Stimulated activated naive B cell treated with anti-CD40 and anti-IgM and Interleukin-4, amounts not matched to agents 10 μg/mL and 1 μg/mL and 100 μg/mL, for 72 hours (primary cell): ENCODE measurements at regions not wholly inside any gene's neighbourhood (a gene's known extent, or its start where the extent isn't known, plus 50 kb on each side); places are given as distances from the start of the nearest gene placed in this dataset.

Experiments used
- ATAC-seq, 2 donors: fragments of 150-1000 bp; cut with Tn5 transposase; replicated peaks; 2 replicates each; pipeline ENCODE4 v1.10.0; 2021; ENCODE audit warnings: moderate library complexity in 1 of 2
- DNase-seq: peaks from one replicate; pipeline ENCODE4 v3.0.0; 2021
- H3K27ac Mint-ChIP-seq: one replicate; pipeline ENCODE4 v1.8.0; 2022; ENCODE audit warnings: mild to moderate bottlenecking, mixed read lengths
- H3K27me3 Mint-ChIP-seq, 2 donors: one replicate each; pipeline ENCODE4 v1.8.0; 2022; ENCODE audit warnings: mixed read lengths in 2 of 2
- H3K36me3 Mint-ChIP-seq, 2 donors: one replicate each; pipeline ENCODE4 v1.8.0; 2022; ENCODE audit warnings: mixed read lengths in 2 of 2, mild to moderate bottlenecking in 1 of 2
- H3K4me1 Mint-ChIP-seq, 2 donors: one replicate each; pipeline ENCODE4 v1.8.0; 2022; ENCODE audit warnings: mixed read lengths in 2 of 2, mild to moderate bottlenecking in 1 of 2
- H3K4me3 Mint-ChIP-seq, 2 donors: one replicate each; pipeline ENCODE4 v1.8.0; 2022; ENCODE audit warnings: mild to moderate bottlenecking in 2 of 2, mixed read lengths in 2 of 2, moderate library complexity in 1 of 2
- H3K9me3 Mint-ChIP-seq, 2 donors: one replicate each; pipeline ENCODE4 v1.8.0; 2022; ENCODE audit warnings: mixed read lengths in 2 of 2, mild to moderate bottlenecking in 1 of 2

DNA sequence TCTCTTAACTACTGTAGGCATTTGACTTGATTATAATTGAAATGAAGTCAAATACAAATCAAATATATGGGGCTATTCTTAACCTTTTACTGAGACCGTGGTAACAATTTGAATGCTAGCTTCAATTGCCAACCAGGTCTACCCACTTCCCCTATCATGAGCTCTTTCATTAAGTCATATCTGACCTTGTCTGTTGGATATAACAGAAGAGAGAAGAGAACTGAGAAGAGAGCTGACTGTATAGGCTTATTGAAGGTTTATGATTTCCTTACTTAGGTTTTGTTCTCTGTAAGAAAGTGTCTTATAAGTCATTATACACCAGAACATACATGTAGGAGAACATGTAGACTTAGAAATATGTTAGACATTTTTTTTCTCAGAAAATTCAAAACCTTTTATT is 549.4 kb downstream of the COL12A1 start:
- peaks cover 0 to 1% of the 10 kb centered on the region in 2 donors for H3K9me3 Mint-ChIP-seq
- H3K4me1 Mint-ChIP-seq = no peaks in the 10 kb centered on the region
- no peak for DNase-seq
- H3K4me3 Mint-ChIP-seq = no peak overlapping the region
- no peak overlapping the region for H3K27ac Mint-ChIP-seq
- no peaks in the 10 kb centered on the region for H3K36me3 Mint-ChIP-seq
- no peaks in the 10 kb centered on the region for H3K27me3 Mint-ChIP-seq
- ATAC-seq = no peak

DNA sequence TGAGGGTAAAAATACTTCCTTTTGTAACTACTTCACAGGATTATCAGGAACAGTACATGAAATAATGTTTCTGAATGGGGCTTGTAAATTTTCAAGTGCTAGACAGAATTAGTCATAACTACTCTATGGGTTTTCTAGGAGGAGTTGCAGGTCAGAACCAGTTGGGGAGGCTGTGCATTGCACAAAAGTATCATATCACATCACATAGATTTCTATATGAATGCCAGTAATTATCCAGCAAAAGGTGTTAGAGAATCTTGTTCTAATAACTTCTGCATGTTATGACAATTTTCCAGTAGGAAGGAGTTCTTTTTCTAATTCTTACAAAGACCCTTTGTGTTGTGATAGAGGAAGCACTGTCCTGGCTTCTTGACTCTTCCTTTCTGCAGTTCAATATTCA is 551.6 kb downstream of the COL12A1 start:
- Mint-ChIP-seq H3K27me3 (no peaks in the 10 kb centered on the region), H3K36me3 (no peaks in the 10 kb centered on the region), H3K4me3 (no peak overlapping the region), H3K27ac (no peak overlapping the region), H3K4me1 (no peaks in the 10 kb centered on the region), H3K9me3 (peaks cover 5 to 6% of the 10 kb centered on the region in 2 donors)
- DNase-seq (no peak), ATAC-seq (no peak)

DNA sequence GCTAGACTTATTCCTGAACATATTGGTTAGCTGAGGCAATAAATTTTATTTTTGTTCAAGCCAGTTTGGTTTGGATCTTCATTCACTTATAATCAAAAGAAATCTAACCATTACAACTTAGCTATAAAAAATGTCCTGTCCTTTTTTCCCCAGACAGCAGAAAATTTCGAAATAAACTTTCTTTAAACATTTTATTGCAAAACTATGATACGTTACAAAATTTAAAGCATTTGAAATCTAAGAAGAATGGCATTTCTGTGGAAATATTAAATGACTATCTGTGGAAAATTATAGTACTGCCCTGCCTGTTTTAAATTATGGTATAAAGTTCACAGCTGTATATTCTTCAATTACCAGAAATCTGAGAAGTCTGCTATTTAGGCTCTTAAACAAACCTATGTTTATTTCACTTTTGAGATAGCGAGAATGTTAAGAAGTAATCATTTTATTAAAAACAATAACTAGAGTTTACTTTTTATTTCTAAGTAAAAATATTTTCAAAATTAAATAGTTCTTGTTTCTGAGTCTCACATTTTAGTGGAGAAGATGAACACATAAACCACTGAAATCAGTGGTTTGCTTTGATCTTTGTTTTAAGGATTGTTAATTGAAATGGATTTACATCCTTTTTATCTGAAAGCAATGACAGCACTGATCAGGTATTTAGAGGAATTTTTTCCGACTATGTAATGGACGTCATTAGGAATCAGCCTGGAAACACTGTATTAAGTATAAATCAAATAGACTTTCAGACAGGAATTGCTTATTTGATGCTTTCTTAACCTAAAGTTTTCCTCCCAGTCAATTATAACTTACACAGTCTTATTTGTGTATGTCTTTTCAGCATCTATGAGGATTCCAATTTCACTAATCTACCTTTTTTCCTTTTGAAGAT is 553.7 kb downstream of the COL12A1 start:
- ATAC-seq (no peak), DNase-seq (no peak)
- Mint-ChIP-seq H3K4me1 (no peaks in the 10 kb centered on the region), H3K4me3 (no peak overlapping the region), H3K27me3 (no peaks in the 10 kb centered on the region), H3K9me3 (peaks cover 6 to 9% of the 10 kb centered on the region in 2 donors), H3K36me3 (no peaks in the 10 kb centered on the region), H3K27ac (no peak overlapping the region)

DNA sequence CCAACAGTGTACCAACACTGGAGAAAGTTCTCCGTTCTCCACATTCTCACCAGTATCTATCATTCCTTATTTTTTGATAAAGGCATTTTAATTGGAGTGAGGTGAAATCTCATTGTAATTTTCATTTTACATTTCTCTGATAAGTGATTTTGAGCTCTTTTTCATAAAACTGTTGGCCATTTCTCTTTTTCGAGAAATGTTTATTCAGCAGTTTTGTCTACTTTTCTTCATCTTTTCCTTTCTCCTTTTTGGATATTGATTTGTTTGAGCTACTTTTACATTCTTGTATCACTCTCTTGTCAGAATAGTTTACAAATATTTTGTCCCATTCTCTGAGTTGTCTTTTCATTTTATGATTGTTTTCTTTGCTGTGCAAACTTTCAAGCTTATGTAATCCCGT is 555.2 kb downstream of the COL12A1 start:
- H3K4me1 Mint-ChIP-seq = no peaks in the 10 kb centered on the region
- H3K9me3 Mint-ChIP-seq = peaks cover 10 to 13% of the 10 kb centered on the region in 2 donors
- no peak overlapping the region for H3K4me3 Mint-ChIP-seq
- no peak overlapping the region for H3K27ac Mint-ChIP-seq
- DNase-seq = no peak
- no peaks in the 10 kb centered on the region for H3K27me3 Mint-ChIP-seq
- no peak for ATAC-seq
- H3K36me3 Mint-ChIP-seq = no peaks in the 10 kb centered on the region

DNA sequence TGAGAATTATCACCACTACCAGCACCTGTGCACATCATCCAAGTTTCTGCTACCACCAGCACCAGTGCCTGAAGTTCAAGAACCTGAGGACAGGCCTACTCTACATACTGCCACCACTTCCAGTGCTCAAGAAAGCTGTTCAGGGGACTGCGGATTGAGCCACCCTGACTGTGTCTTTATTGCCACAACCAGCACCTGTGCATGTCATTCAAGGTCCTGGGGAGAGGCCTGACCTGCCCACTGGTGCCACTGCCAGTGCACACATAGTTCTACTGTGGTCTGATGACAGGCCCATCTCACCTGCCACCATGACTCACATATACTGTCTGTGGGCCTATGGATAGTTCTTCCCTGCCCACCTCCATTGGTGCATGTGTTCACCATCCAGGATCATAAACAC is 559.4 kb downstream of the COL12A1 start:
- H3K4me1 Mint-ChIP-seq = no peaks in the 10 kb centered on the region
- no peak for DNase-seq
- H3K36me3 Mint-ChIP-seq = no peaks in the 10 kb centered on the region

DNA sequence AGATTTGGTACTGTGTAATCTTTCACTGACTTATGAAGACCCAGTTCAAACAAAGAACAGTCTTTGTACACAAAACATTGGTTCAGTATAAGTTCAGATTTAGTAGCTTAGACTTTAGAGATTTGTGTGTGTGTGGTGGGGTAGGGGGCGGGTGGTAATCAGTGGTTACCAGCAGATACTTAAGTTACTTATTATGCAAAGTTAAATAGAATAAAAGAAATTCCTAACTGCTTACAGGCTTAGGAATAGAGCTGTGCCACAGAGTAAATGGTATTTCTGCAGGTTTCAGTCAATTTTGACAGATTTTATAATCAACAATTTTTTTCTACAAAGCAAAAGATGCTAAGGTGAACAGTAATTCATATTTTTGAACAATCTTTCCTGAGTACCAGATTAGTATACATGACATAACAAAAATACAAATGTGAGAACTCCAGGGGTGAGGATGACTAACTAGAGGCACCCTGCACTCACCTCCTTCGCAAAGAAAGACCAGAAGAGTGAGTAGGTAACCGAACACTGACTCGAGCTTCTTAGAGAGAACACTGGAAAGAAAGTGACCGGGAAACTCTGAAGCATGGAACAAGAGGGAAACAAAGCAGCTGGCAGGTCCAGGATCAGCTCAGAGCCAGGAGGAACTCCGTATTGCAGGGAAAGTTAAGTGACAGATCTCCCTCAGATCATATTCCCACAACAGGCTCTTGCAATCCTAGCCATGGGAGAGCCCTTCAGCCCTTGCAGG is 560.6 kb downstream of the COL12A1 start:
- no peaks in the 10 kb centered on the region for H3K36me3 Mint-ChIP-seq
- H3K27me3 Mint-ChIP-seq = no peaks in the 10 kb centered on the region
- peaks cover 5 to 10% of the 10 kb centered on the region in 2 donors for H3K9me3 Mint-ChIP-seq
- ATAC-seq (no peak), DNase-seq (no peak)
- no peak overlapping the region for H3K4me3 Mint-ChIP-seq
- H3K4me1 Mint-ChIP-seq = no peaks in the 10 kb centered on the region
- H3K27ac Mint-ChIP-seq = no peak overlapping the region

More for the DNA sequence above, 559.4 kb downstream of the COL12A1 start:
- H3K27me3 Mint-ChIP-seq = no peaks in the 10 kb centered on the region
- peaks cover 10 to 13% of the 10 kb centered on the region in 2 donors for H3K9me3 Mint-ChIP-seq
- no peak overlapping the region for H3K4me3 Mint-ChIP-seq
- H3K27ac Mint-ChIP-seq = no peak overlapping the region
- no peak for ATAC-seq

DNA sequence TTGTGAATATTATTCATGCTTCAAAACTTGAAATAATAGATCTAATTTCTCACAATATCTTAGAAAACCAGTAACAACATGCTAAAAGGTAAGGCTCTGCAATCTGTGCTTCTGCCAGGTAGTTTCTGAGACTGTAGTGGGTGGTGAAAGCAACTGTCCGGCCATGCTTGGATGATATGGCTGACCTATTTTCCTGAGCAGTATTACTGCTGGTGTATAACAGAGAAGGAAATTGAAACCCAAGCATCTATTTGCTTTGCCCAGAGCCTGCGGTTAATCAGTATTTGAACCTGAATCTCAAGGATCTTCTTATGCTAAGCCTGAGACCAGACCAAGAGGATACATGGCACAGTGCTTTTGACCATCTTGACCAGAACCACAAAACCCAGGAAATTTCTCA is 563.8 kb downstream of the COL12A1 start:
- no peaks in the 10 kb centered on the region for H3K4me1 Mint-ChIP-seq
- peaks cover 3 to 5% of the 10 kb centered on the region in 2 donors for H3K9me3 Mint-ChIP-seq

DNA sequence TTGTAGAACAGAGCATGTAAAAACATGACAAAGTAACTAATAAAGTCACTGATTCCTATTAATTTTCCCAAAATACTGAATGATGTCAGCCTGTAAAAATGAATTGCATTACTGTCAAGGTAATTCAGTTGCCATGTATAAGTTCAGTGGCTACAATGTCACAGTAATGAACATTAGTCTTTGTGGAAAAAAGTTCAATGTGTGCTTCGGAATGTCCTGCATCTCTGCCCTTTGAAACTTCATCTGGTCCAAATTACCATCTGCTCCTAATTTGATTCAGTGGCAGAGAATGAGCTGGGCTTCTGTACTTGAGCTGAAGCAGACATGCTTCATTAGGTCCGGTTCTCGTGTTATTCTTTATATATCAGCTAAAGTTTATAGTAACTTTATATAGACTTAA is 567.4 kb downstream of the COL12A1 start:
- H3K4me1 Mint-ChIP-seq = no peaks in the 10 kb centered on the region
- H3K36me3 Mint-ChIP-seq = no peaks in the 10 kb centered on the region
- H3K27ac Mint-ChIP-seq = no peak overlapping the region
- H3K9me3 Mint-ChIP-seq = peaks cover 0 to 1% of the 10 kb centered on the region in 2 donors
- no peaks in the 10 kb centered on the region for H3K27me3 Mint-ChIP-seq
- ATAC-seq = no peak
- DNase-seq = no peak
- no peak overlapping the region for H3K4me3 Mint-ChIP-seq

More for the DNA sequence above, 563.8 kb downstream of the COL12A1 start:
- H3K27me3 Mint-ChIP-seq = no peaks in the 10 kb centered on the region
- no peak for ATAC-seq
- H3K4me3 Mint-ChIP-seq = no peak overlapping the region
- H3K27ac Mint-ChIP-seq = no peak overlapping the region
- no peaks in the 10 kb centered on the region for H3K36me3 Mint-ChIP-seq
- no peak for DNase-seq

DNA sequence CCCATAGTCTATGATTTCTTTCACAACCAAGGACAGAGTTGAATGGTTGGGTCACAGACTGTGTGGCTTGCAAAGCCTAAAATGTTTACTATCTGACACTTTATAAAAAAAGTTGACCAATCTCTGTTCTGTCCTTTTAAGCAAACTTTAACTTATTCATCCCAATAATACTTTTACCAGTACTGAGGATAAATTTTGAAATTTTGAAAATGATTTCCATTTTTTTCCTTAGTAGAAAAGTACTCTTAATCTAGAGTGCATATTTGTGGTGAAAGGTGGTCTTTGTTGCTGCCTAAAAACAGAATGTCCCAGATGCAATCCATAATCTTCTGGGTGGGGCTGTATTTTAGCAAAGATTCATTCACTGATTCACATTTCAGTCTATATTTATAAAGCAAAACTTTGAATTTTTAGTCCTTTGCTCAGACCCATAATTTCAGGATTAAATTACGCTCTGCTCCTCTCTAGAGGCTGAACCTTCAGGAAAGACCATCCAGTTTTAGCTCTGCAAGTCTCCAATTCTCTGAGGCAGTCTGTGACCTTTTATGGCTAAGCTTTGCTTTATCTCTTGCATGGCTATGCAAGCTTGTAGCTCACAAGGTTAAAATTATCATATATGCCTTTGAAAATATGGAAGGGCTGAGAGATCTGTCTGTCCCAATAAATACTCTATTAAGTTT is 573.5 kb downstream of the COL12A1 start:
- Mint-ChIP-seq H3K9me3 (peaks cover 3 to 4% of the 10 kb centered on the region in 2 donors), H3K27ac (no peak overlapping the region), H3K4me1 (no peaks in the 10 kb centered on the region), H3K4me3 (no peak overlapping the region), H3K36me3 (no peaks in the 10 kb centered on the region), H3K27me3 (no peaks in the 10 kb centered on the region)
- ATAC-seq (no peak), DNase-seq (no peak)

DNA sequence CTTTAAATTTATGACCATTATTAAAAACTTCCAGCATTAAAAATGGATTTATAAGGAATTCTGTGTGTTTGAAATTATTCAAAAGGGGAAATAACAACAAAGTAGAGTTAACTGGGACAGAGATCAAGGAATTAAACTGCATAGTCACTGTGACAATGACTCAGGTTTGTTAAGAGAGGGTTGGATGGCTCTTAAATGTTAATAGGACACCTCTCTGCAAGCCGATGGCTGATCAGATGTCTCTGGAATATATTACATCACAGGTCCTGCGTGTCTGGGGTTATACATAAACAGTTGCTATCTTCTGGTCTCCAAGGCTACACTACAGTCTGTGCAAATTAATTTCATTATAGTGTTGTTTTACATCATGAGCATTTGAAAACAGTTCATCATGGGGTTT is 574.3 kb downstream of the COL12A1 start:
- Mint-ChIP-seq H3K27ac (no peak overlapping the region), H3K4me1 (no peaks in the 10 kb centered on the region), H3K9me3 (peaks cover 4 to 7% of the 10 kb centered on the region in 2 donors), H3K36me3 (no peaks in the 10 kb centered on the region), H3K4me3 (no peak overlapping the region), H3K27me3 (no peaks in the 10 kb centered on the region)
- DNase-seq (no peak), ATAC-seq (no peak)

DNA sequence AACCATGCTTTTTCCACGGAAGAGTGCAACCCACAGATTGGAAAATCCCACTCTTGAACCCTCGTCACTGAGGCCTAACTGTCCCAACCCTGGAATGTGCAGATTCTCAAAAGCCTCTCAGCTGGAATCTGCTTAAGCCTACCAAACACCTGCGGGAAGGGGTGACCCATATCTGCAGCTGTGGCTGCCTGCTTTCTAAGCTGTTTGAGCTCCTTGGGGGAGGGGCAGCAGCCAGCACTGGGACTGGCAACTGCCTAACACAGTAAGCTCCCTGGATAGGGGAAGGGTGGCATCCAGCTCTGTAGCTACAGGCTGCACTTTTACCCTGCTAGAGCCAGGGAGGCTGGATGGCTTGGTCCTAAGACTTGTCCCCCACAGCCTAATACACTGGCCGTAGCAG is 579.6 kb downstream of the COL12A1 start:
- no peak overlapping the region for H3K27ac Mint-ChIP-seq
- H3K4me1 Mint-ChIP-seq = no peaks in the 10 kb centered on the region
- peaks cover 10 to 18% of the 10 kb centered on the region in 2 donors for H3K9me3 Mint-ChIP-seq
- no peaks in the 10 kb centered on the region for H3K36me3 Mint-ChIP-seq
- no peak for ATAC-seq
- no peaks in the 10 kb centered on the region for H3K27me3 Mint-ChIP-seq
- H3K4me3 Mint-ChIP-seq = no peak overlapping the region
- DNase-seq = no peak

DNA sequence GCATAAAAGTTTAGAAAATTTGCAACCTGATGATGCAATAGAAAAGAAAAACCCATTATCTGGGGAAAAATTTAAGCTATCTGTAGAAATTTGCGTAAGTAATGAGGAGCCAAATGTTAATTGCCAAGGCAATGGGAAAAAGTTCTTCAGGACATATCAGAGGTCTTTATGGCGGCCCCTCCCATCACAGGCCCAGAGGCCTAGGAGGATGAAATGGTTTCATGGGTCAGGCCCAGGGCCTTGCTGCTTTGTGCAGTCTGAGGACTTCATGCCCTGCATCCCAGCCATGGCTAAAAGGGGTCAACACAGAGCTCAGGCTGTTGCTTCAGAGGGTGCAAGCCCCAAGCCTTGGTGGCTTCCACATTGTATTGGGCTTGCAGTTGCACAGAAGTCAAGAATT is 582.8 kb downstream of the COL12A1 start:
- Mint-ChIP-seq H3K4me1 (no peaks in the 10 kb centered on the region), H3K4me3 (no peak overlapping the region), H3K36me3 (no peaks in the 10 kb centered on the region), H3K27ac (no peak overlapping the region), H3K27me3 (no peaks in the 10 kb centered on the region), H3K9me3 (peaks cover 6 to 16% of the 10 kb centered on the region in 2 donors)
- no peak for ATAC-seq
- no peak for DNase-seq

DNA sequence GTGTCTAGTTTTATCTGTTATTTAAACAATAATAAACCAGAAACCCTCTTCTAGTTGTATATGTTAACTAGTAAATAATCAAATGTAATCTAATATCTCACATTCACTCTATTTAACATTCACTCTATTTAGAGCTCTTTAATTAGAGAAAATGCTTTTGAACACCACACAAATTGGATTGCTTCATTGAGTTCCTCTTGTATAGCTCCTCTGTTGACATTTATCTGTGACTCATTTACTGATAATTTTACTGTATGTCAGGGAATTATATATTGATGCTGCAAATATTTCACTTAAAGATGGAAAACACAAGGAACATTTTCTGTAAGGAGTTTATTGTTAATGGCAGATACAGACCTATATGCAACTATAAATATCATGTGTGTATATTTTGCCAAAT is 594.6 kb downstream of the COL12A1 start:
- no peak for DNase-seq
- Mint-ChIP-seq H3K4me1 (no peaks in the 10 kb centered on the region), H3K27me3 (no peaks in the 10 kb centered on the region), H3K36me3 (no peaks in the 10 kb centered on the region), H3K4me3 (no peak overlapping the region), H3K9me3 (peaks cover 0 to 4% of the 10 kb centered on the region in 2 donors), H3K27ac (no peak overlapping the region)
- no peak for ATAC-seq

DNA sequence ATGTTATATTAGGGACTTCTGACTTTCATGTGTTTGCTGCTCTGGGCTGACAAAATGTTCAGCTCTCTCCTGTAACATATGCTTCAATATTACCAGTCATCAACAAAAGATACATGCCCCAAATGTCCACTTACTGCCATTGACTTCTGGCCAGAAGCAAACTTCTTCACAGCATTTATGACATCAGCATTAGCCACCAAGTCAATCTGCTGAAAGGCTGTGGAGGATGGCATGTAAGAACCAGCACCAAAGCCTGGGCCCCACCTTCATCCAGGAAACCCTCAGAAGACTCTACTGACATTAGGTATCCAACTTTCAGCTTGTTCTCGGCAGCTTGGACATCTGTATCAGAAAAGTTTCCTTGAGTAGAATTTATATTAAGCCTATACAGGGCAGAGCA is 595.5 kb downstream of the COL12A1 start:
- ATAC-seq = no peak
- DNase-seq = no peak
- Mint-ChIP-seq H3K36me3 (no peaks in the 10 kb centered on the region), H3K4me3 (no peak overlapping the region), H3K4me1 (no peaks in the 10 kb centered on the region), H3K27ac (no peak overlapping the region), H3K27me3 (no peaks in the 10 kb centered on the region), H3K9me3 (peaks cover 0 to 4% of the 10 kb centered on the region in 2 donors)
